ENCODE measurements at regions not wholly inside any gene's neighbourhood (a gene's known extent, or its start where the extent isn't known, plus 50 kb on each side); places are given as distances from the start of the nearest gene placed in this dataset.
"Not testable (repeated sequence)": the region's sequence is repeated elsewhere in the genome, so short reads cannot be mapped to it uniquely, and the experiment has no call there.

DNA sequence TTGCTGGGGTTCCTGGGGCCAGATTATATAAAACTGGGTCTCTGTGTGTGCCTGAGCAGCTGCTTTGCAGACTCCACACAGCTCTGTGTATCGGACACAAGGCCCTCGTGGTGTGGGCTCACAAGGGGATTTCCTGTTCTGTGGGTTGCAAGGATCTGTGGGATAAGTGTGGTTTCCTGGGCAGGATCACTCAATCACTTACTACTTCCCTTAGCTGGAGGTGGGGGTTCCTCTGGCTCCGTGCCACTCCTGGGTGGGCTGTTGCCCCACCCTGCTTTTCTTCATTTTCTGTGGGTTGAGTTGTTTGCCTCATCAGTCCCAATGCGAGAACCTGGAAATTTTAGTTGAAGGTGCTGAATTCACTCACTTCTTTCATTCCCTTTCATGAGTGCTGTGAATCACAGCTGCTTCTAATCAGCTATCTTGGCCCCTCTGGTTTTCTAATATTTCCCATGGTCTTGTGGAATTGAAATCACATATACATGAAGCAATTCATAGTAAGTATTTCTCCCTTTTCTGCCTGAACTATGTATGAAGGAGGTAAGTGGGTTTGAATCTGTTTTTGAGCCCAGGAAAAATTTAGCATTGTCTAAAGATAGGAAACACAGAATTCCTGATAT lies 196.3 kb downstream of the DCDC2C start:
- FAIRE-seq (no peak), DNase-seq (ENCODE audit: insufficient read length, low spot score) (no peak)

DNA sequence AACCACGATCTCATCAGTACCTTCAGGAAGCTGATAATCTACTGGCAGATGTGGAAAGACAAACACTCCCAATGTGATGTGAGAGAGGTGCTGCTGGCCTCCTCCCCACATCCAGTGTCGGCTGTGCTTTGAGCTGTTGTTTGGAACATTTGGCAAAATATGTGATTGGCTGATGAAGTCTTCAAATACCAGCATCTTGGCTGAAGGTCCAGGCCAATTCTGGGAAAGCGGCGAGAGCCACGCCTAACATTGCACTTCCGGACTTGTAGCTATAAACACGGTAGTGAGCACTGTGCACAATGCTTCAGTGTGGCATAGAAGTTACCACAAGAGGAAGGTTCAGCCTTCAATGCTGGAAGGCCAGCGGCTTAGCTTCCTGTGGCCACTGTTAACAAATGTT lies 198.8 kb downstream of the DCDC2C start:
- DNase-seq (ENCODE audit: insufficient read length, low spot score) = no peak
- no peak for FAIRE-seq

DNA sequence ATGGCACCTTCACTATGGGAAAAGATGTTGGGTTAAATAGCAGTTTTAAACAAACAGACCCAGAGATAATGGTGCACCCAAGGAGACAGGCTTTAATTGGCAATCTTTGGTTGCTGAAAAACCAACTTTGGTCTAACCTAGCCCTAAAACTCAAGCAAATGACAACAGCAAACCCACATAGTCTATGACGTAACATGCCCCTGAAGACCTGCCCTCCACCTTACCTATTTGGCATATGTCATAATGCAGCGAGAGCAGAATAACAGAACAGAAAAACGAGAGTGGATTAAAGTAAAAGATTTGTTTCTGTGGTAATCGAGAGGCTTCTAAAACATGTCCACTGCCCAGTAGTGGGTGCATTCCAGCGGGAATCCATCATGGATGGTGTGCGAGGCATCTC lies 200.7 kb downstream of the DCDC2C start:
- no peak for DNase-seq (ENCODE audit: insufficient read length, low spot score)
- no peak for FAIRE-seq

DNA sequence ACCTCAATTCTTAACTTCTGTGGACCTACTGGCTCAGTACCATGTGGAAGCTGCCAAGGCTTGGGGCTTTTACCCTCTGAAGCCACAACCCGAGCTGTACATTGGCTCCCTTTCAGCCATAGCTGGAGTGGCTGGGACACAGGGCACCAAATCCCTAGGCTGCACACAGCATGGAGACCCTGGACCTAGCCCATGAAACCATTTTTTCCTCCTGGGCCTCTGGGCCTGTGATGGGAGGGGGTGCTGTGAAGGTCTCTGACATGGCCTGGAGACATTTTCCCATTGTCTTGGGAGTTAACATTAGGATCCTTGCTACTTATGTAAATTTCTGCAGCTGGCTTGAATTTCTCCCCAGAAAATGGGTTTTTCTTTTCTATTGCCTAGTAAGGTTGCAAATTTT lies 205.1 kb downstream of the DCDC2C start:
- FAIRE-seq; DNase-seq (ENCODE audit: insufficient read length, low spot score): not testable (repeated sequence)

DNA sequence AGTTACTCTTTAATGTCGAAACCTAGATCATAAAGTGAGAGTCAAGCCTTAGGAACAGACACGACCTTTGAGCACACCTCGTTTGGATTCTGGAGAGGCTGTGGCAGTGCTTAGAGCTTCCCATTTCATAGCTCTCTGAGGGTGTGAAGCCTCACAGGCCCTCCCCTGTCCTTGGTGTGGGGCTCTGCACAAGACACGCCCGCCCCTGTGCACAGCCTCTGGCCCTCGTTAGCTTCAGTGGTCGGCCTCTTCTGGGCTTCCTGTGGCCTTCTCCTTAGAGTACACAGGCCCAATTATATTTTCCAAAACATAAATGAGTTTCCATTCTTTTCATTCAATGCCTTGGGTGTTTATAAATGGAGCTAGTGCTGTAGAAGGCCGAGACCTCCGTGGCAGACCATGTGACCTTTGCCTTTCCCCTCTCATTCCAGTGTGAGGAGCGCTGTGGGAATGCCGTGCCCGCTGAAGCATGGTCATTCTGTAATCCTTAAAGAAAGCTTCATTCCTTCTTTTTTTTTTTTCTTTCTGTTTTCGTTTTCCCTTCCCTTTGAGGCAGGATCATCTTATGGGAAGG lies 208.6 kb downstream of the DCDC2C start:
- no peak for FAIRE-seq

DNA sequence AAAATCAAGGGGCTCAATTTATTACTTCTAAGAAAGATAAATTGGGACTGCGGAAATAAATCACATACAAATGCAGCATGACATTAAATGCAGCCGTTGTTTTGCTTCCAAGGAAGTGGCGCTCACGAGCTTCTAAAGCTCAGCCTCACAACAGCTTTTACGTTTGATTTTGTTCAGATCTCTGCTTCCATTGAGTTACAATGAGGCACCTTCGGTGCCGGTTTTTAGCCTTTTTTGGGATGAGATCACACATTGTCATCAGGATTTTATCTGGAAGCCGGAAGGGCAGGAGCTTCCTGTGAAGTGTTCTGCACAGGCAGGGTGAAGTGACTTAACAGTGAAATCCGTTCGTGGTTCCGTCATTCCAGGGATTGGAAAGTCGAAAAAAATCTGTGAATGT lies 209.8 kb downstream of the DCDC2C start:
- DNase-seq (ENCODE audit: insufficient read length, low spot score) (no peak), FAIRE-seq (no peak)

More for the DNA sequence above, 208.6 kb downstream of the DCDC2C start:
- no peak for DNase-seq (ENCODE audit: insufficient read length, low spot score)

DNA sequence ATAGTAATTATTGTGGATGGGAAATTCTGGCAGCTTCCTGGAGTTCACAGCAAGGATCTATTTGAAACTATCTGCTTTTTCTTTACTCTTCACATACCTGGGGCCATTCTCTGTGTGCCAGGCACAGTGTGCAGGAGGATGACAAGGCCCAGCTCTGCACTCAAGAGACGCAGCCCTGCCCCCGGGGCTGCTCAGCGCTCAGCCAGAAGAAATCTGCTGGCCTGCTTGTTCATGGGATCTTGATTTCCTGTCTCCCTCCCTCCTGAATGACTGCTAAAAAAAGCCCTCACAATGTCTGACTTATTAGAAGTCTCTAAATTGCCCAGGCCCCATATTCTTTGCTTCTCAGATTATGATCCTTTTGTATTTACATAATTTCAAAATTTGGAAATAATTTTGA lies 210.9 kb downstream of the DCDC2C start:
- no peak for FAIRE-seq
- DNase-seq (ENCODE audit: insufficient read length, low spot score) = no peak

DNA sequence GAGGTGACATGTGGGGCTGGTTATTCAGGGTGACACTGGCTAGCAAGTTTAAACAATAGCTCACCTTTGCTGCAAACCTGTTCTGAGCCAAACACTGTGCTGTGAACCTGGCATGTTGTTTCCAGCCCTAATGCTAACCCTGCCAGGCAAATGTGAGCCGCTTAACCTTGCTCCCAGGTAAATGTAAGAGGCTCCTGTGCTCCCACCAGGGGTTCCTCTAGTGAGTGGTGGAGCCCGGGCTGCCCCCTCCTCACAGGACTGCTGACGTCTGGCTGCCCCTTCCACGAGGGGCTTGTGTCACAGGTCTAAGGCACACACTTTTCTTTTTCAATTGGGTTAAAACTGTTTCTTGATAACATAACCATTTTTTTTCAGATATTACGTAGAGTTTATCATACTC lies 223.7 kb downstream of the DCDC2C start:
- no peak for FAIRE-seq

DNA sequence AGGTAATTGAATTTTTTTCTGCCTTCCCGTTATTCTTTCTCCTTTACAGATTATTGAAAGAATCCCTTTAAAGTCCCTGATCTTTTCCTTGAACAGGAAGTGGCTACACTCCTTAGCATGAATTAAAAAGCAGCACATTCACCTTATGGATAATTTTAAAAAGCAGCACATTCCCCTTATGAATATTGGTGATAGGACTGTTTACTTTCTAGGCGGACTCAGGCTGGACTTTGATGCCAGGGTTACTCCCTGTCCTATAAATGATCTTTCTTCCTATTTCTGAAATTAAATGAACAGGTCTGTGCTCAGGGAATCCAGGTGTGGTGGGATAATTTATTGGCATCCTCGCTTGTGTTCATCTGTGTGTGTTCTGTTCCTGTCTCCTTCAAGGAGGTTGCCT lies 226.0 kb downstream of the DCDC2C start:
- DNase-seq (ENCODE audit: insufficient read length, low spot score) (no peak), FAIRE-seq (no peak)

More for the DNA sequence above, 223.7 kb downstream of the DCDC2C start:
- no peak for DNase-seq (ENCODE audit: insufficient read length, low spot score)

DNA sequence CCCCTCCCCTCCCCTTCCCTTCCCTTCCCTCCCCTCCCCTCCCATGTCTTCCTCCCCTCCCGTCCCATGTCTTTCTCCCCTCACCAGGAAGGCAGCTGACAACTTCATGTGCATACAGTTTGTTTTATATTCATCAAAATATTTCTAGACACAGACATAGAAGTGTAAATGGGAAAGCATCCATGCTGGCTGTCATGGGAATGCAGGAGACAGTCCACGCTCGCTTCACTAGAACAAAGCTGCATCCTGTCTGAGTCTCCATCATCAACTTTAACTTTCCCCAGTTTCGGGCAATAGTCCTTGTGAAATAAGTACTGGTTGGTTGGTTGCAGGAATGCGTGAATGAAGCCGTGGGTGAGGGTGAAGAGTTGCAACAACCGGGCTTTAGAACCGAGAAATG lies 226.9 kb downstream of the DCDC2C start:
- FAIRE-seq = no peak
- DNase-seq (ENCODE audit: insufficient read length, low spot score) = no peak

DNA sequence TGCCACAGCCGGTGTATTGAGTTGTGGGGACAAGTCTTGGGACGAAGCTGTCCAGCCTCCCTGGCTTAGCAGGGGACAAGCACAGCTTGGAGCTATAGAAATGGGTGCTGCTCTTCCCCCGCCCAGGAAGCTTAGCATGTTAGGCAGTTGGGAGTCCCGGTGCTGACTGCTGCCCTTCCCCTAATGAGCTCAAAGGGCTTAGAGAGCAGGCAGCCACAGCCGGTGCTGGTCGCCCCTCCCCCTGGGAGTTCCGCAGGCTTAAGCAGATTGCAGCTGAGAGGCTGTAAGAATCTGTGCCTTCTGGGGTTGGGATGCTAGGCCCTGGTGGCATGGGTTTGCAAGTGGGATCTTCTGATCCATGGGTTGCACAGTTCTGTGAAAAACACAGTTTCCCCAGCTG lies 237.3 kb downstream of the DCDC2C start:
- no peak for FAIRE-seq
- no peak for DNase-seq (ENCODE audit: insufficient read length, low spot score)

DNA sequence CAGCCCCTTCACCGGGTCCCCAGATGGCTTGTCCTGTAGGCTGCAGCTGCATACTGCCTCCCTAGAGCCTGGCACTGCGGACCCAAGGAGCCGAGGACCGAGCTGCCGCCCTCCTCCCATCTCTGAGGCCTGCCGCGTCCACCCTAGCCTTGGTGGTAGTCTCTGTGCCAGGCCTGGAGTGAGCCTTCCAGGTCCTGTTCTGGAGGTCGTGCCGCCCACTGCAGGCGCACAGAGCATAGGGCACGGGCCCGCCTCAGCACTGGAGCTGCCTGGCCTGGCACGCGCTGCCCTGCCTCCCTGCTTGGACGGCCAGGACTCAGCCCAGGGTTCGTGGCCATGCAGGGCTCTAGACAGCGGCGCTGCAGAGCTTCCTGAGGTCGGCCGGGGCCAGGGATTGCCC lies 239.5 kb downstream of the DCDC2C start:
- DNase-seq (ENCODE audit: insufficient read length, low spot score) = no peak
- no peak for FAIRE-seq

DNA sequence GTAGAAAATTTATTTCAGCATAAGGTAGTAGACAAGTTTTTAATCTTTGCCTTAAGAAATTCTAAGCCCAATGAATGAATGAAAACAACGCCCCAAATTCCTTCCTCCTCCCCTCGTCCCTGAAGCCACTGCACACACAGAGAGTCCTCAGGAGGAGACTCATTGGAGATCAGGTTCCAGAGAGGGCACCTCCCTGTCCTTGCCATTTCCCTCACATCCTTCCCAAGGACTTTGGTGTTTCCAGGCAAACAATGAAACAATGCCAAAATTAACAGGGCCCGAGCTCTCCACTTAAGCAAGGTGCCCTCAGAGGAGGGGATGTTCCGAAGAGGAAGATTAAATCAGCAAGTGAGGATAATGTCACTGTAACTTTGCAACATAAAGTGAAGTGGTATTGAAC lies 240.7 kb downstream of the DCDC2C start:
- DNase-seq (ENCODE audit: insufficient read length, low spot score) (no peak), FAIRE-seq (no peak)

DNA sequence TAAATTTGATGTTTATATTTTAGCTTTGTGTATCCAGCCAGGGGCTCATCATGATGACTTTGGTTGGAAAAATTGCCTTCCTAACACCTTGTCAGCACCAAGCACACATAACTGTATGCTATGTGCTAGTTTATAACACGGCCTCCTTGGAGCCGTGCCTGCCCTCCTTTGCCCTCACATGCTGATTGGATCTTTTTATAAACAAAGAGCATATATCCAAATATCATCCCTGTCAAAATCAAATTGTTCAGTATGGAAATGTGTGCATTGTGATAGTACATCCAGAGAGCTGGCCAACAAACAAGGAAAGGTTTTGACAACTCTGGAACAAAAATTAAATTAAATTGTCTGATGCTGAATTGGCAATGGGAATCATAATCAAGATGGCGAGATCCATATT lies 241.5 kb downstream of the DCDC2C start:
- FAIRE-seq = no peak

DNA sequence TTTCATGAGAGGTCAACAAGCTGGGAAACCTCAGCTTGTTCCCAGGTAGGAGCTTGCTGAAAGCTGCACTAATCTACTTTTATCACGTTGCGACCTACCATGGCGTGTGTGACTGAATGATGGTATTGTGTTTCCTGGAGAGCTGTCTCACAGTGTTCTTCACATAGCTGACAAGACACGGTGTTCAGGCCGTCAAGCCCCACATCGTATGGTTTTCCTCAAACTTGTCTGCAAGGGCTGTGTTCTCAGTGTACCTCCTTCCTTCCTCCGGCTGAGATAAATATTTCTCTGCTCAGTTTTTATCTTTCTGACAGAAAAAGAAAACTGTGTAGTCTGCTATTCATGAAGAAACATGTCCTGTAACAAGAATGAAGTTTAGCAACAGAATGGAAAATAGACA lies 244.8 kb downstream of the DCDC2C start:
- no peak for DNase-seq (ENCODE audit: insufficient read length, low spot score)
- FAIRE-seq = no peak

More for the DNA sequence above, 241.5 kb downstream of the DCDC2C start:
- DNase-seq (ENCODE audit: insufficient read length, low spot score) = no peak

DNA sequence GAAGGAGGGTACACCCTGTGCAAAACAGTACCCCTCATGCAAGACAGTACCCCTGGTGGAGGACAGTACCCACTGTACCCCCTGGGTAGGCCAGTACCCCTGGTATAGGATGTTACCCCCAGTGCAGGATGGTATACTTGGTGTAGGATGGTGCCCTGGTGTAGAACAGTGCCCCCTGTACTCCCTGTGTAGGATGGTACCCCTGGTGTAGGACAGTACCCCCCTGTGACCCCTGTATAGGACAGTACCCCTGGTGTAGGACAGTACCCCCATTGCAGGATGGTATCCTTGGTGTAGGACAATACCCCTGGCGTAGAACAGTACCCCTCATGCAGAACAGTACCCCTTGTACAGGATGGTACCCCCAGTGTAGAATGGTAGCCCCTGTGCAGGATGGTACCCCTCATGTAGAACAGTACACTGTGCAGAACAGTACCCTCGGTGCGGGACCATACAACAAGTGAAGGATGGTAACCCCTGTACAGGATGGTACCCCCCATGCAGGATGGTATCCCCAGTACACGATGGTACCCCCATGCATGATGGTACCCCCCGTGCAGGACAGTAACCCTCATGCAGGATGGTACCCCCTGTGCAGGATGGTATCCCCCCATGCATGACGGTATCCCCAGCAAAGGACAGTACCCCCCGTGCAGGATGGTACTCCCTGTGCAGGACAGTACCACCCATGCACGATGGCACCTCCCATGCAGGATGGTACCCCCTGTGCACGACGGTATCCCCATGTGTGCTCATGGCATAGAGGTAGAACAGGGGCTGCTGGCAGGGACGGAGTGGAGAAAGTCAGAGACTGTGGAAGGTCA lies 248.0 kb downstream of the DCDC2C start:
- no peak for DNase-seq (ENCODE audit: insufficient read length, low spot score)
- FAIRE-seq = no peak

DNA sequence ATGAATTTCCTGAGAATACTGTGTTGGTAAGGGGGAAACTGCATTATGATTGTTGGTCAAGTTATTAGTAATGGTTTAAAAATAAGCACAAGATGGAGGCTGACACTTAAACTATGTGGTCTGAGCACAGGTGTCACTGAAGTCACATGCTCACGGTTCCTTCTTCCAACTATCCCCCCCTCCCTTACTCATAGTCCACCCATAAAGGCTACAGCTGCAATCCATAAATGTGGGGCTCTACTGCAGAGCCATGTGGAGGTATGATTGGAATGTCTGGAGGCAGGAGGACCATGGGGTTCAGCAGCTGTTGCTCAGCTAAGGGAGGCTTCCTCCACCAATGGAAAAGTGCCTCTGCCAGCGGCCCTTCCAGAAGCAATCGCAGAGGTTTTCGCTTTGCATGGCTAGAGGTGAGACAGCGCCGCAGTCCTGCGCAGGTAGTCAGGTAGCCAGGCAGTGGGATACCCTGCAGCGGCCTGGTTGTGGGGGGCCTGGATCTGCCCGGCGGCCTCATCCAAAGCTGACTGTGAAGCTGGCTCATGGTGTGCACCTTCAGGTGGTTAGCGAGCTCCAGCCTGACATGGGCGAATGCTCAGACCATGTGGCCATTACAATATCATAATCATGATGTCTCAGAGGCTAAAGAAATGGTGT lies 249.6 kb downstream of the DCDC2C start:
- DNase-seq (ENCODE audit: insufficient read length, low spot score) = no peak
- FAIRE-seq = no peak

DNA sequence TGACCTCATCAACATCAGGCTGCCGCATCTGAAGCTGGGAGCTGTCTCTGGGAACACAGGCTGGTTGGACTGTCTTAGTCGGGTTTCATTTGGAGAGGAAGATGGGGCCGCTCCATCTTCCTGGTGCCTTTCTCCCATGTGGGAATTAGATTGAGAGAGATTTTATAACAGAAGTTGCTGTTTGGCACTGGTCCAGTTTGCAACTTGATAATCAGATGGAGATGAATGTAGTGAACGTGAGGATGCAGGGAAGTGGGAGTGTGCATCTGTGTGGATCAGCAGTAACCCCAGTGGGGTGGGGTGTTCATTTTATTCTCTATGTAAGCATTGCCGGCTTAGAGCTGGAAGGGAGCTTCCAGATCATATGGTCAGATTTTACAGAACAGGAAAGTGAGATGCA lies 250.9 kb downstream of the DCDC2C start:
- DNase-seq (ENCODE audit: insufficient read length, low spot score) = no peak
- FAIRE-seq = no peak

DNA sequence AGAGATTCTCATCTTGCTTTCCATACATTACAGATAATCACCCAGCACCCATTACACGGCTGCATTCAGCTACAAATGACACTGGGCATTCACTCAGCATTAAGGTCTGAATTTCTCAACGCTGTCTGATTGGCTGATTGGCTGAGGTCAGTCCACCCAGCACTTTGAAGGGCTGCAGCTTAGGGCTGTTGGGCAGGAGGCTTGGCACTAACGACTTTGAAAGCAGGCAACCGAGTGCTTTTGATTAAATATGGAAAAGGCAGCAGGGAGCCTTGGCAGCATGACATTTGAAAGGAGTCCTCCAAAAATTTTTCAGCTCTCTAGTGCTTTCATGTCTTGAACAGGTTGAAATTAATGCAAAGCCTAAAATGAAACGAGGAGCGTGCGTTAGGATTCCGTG lies 253.0 kb downstream of the DCDC2C start:
- FAIRE-seq = no peak

DNA sequence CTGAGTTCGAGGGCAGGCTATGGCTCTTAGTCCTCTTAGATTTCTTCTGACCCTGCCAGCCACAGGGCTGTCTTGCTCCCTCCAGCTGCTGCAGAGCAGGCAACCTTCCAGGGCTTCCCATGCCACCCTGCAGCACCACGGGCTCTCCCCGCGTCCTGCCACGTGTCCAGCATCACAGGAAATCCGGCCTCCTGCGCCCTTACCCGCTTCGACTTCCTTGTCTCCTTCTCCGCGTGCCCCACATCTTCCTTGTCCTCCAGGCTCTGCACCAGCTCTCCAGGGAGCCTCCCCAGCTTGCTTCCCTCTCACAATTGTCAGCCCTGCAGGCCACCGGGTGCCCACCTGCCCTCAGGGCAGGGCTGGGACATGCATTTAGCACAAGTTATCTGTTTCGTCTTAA lies 253.5 kb downstream of the DCDC2C start:
- FAIRE-seq = no peak
- DNase-seq (ENCODE audit: insufficient read length, low spot score) = no peak

More for the DNA sequence above, 253.0 kb downstream of the DCDC2C start:
- DNase-seq (ENCODE audit: insufficient read length, low spot score) = no peak

DNA sequence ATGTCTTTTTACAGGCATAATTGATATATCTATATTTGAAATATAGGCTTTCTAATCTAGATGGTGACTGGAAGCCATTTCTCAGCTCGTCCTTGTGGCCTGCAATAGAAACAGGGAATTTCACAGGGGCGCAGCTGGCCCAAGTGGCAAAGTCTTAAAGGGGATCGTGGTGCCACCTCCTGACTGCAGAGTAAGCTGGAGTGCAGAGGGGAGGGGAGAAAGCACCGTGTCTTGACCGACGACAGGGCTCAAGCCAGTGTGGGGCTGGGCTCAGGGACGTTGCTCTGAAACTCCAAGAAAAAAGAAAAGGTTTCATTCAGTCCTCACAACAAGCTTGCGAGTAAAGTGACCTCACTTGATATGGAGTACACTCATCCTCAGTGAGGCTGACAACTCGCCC lies 255.1 kb downstream of the DCDC2C start:
- DNase-seq (ENCODE audit: insufficient read length, low spot score) (no peak), FAIRE-seq (no peak)

DNA sequence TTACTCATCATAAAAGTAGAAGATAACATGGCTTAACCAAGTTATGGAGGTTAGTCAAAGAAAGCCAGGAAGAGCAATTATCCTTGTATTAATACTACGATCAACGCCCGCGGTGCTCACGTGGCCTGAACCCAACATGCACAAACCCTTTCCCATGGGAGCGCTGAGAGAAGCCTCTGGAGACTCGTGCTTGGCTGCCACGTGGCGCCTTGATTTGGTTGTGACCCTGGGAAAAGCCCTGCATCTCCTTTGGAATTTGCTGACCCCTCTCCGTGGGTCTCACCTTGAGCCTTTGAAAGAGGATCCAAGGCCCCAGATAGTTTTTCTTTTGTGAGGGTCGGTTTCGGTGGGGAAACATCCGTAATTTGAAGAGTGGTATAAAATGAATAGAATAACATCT lies 255.6 kb downstream of the DCDC2C start:
- FAIRE-seq (no peak), DNase-seq (ENCODE audit: insufficient read length, low spot score) (no peak)

All from GM19239 (cell line).